ENCODE measurements at regions not wholly inside any gene's neighbourhood (a gene's known extent, or its start where the extent isn't known, plus 50 kb on each side); places are given as distances from the start of the nearest gene placed in this dataset.

DNA sequence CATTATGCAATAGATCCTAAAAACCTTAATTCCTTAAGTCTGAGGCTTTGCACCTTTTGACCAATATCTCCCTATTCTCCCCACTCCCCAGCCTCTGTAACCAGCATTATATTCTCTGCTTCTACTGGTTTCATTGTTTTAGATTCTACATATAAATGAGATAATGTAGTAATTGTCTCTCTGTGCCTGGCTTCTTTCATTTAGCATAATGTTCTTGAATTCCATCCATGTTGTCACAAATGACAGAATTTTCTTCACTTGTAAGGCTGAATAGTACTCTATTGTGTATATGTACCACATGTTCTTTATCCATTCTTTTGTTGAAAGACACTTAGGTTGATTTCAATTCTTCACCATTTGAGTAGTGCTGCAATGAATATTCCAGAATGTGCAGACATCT, 66.0 kb downstream of the MAGEC1 start:
- TF ChIP-seq, protein P1, sequence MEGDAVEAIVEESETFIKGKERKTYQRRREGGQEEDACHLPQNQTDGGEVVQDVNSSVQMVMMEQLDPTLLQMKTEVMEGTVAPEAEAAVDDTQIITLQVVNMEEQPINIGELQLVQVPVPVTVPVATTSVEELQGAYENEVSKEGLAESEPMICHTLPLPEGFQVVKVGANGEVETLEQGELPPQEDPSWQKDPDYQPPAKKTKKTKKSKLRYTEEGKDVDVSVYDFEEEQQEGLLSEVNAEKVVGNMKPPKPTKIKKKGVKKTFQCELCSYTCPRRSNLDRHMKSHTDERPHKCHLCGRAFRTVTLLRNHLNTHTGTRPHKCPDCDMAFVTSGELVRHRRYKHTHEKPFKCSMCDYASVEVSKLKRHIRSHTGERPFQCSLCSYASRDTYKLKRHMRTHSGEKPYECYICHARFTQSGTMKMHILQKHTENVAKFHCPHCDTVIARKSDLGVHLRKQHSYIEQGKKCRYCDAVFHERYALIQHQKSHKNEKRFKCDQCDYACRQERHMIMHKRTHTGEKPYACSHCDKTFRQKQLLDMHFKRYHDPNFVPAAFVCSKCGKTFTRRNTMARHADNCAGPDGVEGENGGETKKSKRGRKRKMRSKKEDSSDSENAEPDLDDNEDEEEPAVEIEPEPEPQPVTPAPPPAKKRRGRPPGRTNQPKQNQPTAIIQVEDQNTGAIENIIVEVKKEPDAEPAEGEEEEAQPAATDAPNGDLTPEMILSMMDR (conservative IDR thresholded peaks at IDR 0.05 in 1 of 2, IDR thresholded peaks at IDR 0.05 in 1 of 2; ENCODE audit: extremely low read depth in 1 of 2, insufficient read depth in 1 of 2, low read depth in 1 of 2, low read length in 2 of 2): no peak
- TF ChIP-seq EZH2 (IDR thresholded peaks at IDR 0.05; ENCODE audit: borderline replicate concordance, low read length): no peak

All from mammary epithelial cell (primary cell).